OCI-LY1 (cell line): ENCODE measurements at regions not wholly inside any gene's neighbourhood (a gene's known extent, or its start where the extent isn't known, plus 50 kb on each side); places are given as distances from the start of the nearest gene placed in this dataset.

Experiments
- EZH2 ChIP-seq: fragments of 200-600 bp; sonication (generic), shearing (Covaris generic); IDR thresholded peaks from 2 replicates; pipeline ENCODE4 v1.8.0; 2017; ENCODE audit warnings: borderline replicate concordance, mixed run types, mild to moderate bottlenecking, antibody characterized with exemption, low read length, moderate library complexity, mixed read lengths
- TF ChIP-seq, protein P1 (sequence below): fragments of 200-600 bp; sonication (generic), shearing (Covaris generic); IDR thresholded peaks from 2 replicates; pipeline ENCODE4 v1.5.1; 2017; ENCODE audit warnings: mild to moderate bottlenecking, antibody characterized with exemption, low read length, moderate library complexity, mixed read lengths

- no peak for TF ChIP-seq EZH2
- TF ChIP-seq, protein P1, sequence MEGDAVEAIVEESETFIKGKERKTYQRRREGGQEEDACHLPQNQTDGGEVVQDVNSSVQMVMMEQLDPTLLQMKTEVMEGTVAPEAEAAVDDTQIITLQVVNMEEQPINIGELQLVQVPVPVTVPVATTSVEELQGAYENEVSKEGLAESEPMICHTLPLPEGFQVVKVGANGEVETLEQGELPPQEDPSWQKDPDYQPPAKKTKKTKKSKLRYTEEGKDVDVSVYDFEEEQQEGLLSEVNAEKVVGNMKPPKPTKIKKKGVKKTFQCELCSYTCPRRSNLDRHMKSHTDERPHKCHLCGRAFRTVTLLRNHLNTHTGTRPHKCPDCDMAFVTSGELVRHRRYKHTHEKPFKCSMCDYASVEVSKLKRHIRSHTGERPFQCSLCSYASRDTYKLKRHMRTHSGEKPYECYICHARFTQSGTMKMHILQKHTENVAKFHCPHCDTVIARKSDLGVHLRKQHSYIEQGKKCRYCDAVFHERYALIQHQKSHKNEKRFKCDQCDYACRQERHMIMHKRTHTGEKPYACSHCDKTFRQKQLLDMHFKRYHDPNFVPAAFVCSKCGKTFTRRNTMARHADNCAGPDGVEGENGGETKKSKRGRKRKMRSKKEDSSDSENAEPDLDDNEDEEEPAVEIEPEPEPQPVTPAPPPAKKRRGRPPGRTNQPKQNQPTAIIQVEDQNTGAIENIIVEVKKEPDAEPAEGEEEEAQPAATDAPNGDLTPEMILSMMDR = no peak
Measured at GRCh38 chr2:104250635-104251034, 603.3 kb upstream of the POU3F3 start.
